ENCODE measurements at regions not wholly inside any gene's neighbourhood (a gene's known extent, or its start where the extent isn't known, plus 50 kb on each side); places are given as distances from the start of the nearest gene placed in this dataset.

DNA sequence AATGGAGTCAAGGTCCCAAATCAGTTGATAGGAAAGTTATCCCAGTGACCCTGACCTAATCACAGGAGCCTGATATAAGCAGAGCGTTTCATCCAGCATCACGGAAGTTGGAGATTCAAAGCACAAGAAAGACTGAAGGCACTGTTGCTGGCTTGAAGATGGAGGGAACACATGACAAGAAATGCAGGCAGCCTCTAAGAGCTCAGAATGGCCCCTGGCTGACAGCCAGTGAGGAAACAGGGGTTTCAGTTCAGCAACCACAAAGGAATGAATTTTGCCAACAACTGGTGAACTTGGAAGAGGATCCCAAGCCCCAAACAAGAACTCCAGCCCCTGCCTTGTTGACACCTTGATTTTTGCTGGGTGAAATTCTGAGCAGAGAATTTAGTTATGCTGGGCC is 778.5 kb downstream of the MAFB start:
- Mint-ChIP-seq H3K27me3 (ENCODE audit: insufficient read depth, low read depth, poor library complexity) (no peaks in the 10 kb centered on the region), H3K27ac (no peak overlapping the region), H3K36me3 (ENCODE audit: low read depth) (no peaks in the 10 kb centered on the region), H3K4me3 (no peak overlapping the region), H3K4me1 (no peaks in the 10 kb centered on the region), H3K9me3 (no peaks in the 10 kb centered on the region)
- no peak overlapping the region for H3K4me3 ChIP-seq
- no peak overlapping the region for H3K27ac ChIP-seq (ENCODE audit: low read depth)
- no peak for DNase-seq (ENCODE audit: low spot score)
- no peaks in the 10 kb centered on the region for H3K27me3 ChIP-seq (ENCODE audit: insufficient read depth)
- H4K20me1 ChIP-seq (replicated peaks; ENCODE audit: insufficient read depth) = no peaks in the 10 kb centered on the region
- TF ChIP-seq EZH2phosphoT487 (IDR thresholded peaks at IDR 0.05; ENCODE audit: unreplicated experiment) (no peak), EZH2 (IDR thresholded peaks at IDR 0.05; ENCODE audit: low read depth, unreplicated experiment) (no peak), ZNF114 (CRISPR knock-in tag; IDR thresholded peaks at IDR 0.05) (no peak), ZNF331 (CRISPR knock-in tag; IDR thresholded peaks at IDR 0.05; ENCODE audit: low read depth) (no peak), NANOG (IDR thresholded peaks at IDR 0.05; ENCODE audit: borderline replicate concordance) (no peak)
- TF ChIP-seq, protein P1, sequence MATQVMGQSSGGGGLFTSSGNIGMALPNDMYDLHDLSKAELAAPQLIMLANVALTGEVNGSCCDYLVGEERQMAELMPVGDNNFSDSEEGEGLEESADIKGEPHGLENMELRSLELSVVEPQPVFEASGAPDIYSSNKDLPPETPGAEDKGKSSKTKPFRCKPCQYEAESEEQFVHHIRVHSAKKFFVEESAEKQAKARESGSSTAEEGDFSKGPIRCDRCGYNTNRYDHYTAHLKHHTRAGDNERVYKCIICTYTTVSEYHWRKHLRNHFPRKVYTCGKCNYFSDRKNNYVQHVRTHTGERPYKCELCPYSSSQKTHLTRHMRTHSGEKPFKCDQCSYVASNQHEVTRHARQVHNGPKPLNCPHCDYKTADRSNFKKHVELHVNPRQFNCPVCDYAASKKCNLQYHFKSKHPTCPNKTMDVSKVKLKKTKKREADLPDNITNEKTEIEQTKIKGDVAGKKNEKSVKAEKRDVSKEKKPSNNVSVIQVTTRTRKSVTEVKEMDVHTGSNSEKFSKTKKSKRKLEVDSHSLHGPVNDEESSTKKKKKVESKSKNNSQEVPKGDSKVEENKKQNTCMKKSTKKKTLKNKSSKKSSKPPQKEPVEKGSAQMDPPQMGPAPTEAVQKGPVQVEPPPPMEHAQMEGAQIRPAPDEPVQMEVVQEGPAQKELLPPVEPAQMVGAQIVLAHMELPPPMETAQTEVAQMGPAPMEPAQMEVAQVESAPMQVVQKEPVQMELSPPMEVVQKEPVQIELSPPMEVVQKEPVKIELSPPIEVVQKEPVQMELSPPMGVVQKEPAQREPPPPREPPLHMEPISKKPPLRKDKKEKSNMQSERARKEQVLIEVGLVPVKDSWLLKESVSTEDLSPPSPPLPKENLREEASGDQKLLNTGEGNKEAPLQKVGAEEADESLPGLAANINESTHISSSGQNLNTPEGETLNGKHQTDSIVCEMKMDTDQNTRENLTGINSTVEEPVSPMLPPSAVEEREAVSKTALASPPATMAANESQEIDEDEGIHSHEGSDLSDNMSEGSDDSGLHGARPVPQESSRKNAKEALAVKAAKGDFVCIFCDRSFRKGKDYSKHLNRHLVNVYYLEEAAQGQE (IDR thresholded peaks at IDR 0.05; ENCODE audit: unreplicated experiment) = no peak
- TF ChIP-seq, protein P2, sequence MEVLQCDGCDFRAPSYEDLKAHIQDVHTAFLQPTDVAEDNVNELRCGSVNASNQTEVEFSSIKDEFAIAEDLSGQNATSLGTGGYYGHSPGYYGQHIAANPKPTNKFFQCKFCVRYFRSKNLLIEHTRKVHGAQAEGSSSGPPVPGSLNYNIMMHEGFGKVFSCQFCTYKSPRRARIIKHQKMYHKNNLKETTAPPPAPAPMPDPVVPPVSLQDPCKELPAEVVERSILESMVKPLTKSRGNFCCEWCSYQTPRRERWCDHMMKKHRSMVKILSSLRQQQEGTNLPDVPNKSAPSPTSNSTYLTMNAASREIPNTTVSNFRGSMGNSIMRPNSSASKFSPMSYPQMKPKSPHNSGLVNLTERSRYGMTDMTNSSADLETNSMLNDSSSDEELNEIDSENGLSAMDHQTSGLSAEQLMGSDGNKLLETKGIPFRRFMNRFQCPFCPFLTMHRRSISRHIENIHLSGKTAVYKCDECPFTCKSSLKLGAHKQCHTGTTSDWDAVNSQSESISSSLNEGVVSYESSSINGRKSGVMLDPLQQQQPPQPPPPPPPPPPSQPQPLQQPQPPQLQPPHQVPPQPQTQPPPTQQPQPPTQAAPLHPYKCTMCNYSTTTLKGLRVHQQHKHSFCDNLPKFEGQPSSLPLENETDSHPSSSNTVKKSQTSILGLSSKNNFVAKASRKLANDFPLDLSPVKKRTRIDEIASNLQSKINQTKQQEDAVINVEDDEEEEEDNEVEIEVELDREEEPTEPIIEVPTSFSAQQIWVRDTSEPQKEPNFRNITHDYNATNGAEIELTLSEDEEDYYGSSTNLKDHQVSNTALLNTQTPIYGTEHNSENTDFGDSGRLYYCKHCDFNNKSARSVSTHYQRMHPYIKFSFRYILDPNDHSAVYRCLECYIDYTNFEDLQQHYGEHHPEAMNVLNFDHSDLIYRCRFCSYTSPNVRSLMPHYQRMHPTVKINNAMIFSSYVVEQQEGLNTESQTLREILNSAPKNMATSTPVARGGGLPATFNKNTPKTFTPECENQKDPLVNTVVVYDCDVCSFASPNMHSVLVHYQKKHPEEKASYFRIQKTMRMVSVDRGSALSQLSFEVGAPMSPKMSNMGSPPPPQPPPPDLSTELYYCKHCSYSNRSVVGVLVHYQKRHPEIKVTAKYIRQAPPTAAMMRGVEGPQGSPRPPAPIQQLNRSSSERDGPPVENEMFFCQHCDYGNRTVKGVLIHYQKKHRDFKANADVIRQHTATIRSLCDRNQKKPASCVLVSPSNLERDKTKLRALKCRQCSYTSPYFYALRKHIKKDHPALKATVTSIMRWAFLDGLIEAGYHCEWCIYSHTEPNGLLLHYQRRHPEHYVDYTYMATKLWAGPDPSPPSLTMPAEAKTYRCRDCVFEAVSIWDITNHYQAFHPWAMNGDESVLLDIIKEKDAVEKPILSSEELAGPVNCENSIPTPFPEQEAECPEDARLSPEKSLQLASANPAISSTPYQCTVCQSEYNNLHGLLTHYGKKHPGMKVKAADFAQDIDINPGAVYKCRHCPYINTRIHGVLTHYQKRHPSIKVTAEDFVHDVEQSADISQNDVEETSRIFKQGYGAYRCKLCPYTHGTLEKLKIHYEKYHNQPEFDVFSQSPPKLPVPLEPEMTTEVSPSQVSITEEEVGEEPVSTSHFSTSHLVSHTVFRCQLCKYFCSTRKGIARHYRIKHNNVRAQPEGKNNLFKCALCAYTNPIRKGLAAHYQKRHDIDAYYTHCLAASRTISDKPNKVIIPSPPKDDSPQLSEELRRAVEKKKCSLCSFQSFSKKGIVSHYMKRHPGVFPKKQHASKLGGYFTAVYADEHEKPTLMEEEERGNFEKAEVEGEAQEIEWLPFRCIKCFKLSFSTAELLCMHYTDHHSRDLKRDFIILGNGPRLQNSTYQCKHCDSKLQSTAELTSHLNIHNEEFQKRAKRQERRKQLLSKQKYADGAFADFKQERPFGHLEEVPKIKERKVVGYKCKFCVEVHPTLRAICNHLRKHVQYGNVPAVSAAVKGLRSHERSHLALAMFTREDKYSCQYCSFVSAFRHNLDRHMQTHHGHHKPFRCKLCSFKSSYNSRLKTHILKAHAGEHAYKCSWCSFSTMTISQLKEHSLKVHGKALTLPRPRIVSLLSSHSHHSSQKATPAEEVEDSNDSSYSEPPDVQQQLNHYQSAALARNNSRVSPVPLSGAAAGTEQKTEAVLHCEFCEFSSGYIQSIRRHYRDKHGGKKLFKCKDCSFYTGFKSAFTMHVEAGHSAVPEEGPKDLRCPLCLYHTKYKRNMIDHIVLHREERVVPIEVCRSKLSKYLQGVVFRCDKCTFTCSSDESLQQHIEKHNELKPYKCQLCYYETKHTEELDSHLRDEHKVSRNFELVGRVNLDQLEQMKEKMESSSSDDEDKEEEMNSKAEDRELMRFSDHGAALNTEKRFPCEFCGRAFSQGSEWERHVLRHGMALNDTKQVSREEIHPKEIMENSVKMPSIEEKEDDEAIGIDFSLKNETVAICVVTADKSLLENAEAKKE (CRISPR knock-in tag; IDR thresholded peaks at IDR 0.05) = no peak
- H3F3A ChIP-seq (replicated peaks; ENCODE audit: low read depth) = no peaks in the 10 kb centered on the region
- H3K9me2 ChIP-seq (ENCODE audit: insufficient read depth) = peaks cover 18% of the 10 kb centered on the region
- H3K4me2 ChIP-seq = no peak overlapping the region
- H2AFZ ChIP-seq = no peak overlapping the region
- H3K4me1 ChIP-seq (ENCODE audit: insufficient read depth) = no peaks in the 10 kb centered on the region
- no peaks in the 10 kb centered on the region for H3K79me2 ChIP-seq (replicated peaks; ENCODE audit: insufficient read depth)
- no peaks in the 10 kb centered on the region for H3K36me3 ChIP-seq (ENCODE audit: insufficient read depth)
- ATAC-seq = no peak
